ENCODE measurements at regions not wholly inside any gene's neighbourhood (a gene's known extent, or its start where the extent isn't known, plus 50 kb on each side); places are given as distances from the start of the nearest gene placed in this dataset.

- TF ChIP-seq, protein P1, sequence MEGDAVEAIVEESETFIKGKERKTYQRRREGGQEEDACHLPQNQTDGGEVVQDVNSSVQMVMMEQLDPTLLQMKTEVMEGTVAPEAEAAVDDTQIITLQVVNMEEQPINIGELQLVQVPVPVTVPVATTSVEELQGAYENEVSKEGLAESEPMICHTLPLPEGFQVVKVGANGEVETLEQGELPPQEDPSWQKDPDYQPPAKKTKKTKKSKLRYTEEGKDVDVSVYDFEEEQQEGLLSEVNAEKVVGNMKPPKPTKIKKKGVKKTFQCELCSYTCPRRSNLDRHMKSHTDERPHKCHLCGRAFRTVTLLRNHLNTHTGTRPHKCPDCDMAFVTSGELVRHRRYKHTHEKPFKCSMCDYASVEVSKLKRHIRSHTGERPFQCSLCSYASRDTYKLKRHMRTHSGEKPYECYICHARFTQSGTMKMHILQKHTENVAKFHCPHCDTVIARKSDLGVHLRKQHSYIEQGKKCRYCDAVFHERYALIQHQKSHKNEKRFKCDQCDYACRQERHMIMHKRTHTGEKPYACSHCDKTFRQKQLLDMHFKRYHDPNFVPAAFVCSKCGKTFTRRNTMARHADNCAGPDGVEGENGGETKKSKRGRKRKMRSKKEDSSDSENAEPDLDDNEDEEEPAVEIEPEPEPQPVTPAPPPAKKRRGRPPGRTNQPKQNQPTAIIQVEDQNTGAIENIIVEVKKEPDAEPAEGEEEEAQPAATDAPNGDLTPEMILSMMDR (conservative IDR thresholded peaks at IDR 0.05; ENCODE audit: low read depth, low read length), result no peak
- TF ChIP-seq EZH2 (IDR thresholded peaks at IDR 0.05; ENCODE audit: borderline replicate concordance, low read depth, low read length, poor library complexity, severe bottlenecking), result no peak
Observed at GRCh38 chr2:193837111-193837738, 1642.5 kb upstream of the TMEFF2 start.
